Mesenchymal stem cell (in vitro differentiated cells and primary cell): ENCODE measurements at regions not wholly inside any gene's neighbourhood (a gene's known extent, or its start where the extent isn't known, plus 50 kb on each side); places are given as distances from the start of the nearest gene placed in this dataset.

Experiments used
- DNase-seq: peaks from one replicate; pipeline ENCODE4 v3.0.0-alpha.2; 2013
- H2AFZ ChIP-seq: one replicate; pipeline ENCODE4 v1.6.1; 2013; ENCODE audit warnings: low read depth, mild to moderate bottlenecking, control low read depth, inconsistent platforms, low read length, moderate library complexity
- H2AK5ac ChIP-seq: 2 replicates; pipeline ENCODE4 v1.6.1; 2013; ENCODE audit warnings: low read length, moderate library complexity, mild to moderate bottlenecking, inconsistent platforms; ENCODE audit not compliant: severe bottlenecking
- H2BK120ac ChIP-seq: one replicate; pipeline ENCODE4 v1.6.1; 2013; ENCODE audit warnings: low read depth, mild to moderate bottlenecking, inconsistent platforms, low read length, moderate library complexity
- H2BK12ac ChIP-seq, 2 experiments: one replicate each; pipeline ENCODE4 v1.6.1; 2013; ENCODE audit warnings: inconsistent platforms in 2 of 2, low read length in 2 of 2, mild to moderate bottlenecking in 2 of 2, moderate library complexity in 2 of 2, control low read depth in 1 of 2
- H2BK15ac ChIP-seq: one replicate; pipeline ENCODE4 v1.6.1; 2013; ENCODE audit warnings: mild to moderate bottlenecking, low read depth, inconsistent platforms; ENCODE audit not compliant: poor library complexity, severe bottlenecking
- H2BK5ac ChIP-seq: 2 replicates; pipeline ENCODE4 v1.6.1; 2013; ENCODE audit warnings: low read depth, mild to moderate bottlenecking, low read length, control low read depth, inconsistent platforms; ENCODE audit not compliant: poor library complexity, severe bottlenecking
- H3K14ac ChIP-seq, 2 experiments: one replicate each; pipeline ENCODE4 v1.6.1; 2013; ENCODE audit warnings: inconsistent platforms in 2 of 2, low read length in 2 of 2, control low read depth in 1 of 2, mild to moderate bottlenecking in 1 of 2, moderate library complexity in 1 of 2
- H3K18ac ChIP-seq, 2 experiments: one replicate each; pipeline ENCODE4 v1.6.1; 2013; ENCODE audit warnings: inconsistent platforms in 2 of 2, low read length in 2 of 2, control low read depth in 1 of 2, low read depth in 1 of 2, mild to moderate bottlenecking in 1 of 2
- H3K23ac ChIP-seq, 2 experiments: one replicate each; pipeline ENCODE4 v1.6.1; 2013; ENCODE audit warnings: inconsistent platforms in 2 of 2, low read length in 2 of 2, mild to moderate bottlenecking in 2 of 2, moderate library complexity in 2 of 2, control low read depth in 1 of 2
- H3K27ac ChIP-seq: 2 replicates; pipeline ENCODE4 v1.5.1; 2013; ENCODE audit warnings: mild to moderate bottlenecking, moderate library complexity, low read length, control low read depth, inconsistent platforms; ENCODE audit not compliant: poor library complexity, severe bottlenecking
- H3K27me3 ChIP-seq, 2 experiments: 2 replicates each; pipeline versions ENCODE4 v1.6.1 to v1.7.0; 2013; ENCODE audit warnings: low read length in 2 of 2, mild to moderate bottlenecking in 2 of 2, moderate library complexity in 2 of 2, control low read depth in 1 of 2, inconsistent platforms in 1 of 2; ENCODE audit not compliant: control insufficient read depth in 1 of 2, insufficient read depth in 1 of 2
- H3K36me3 ChIP-seq, 2 experiments: 2 replicates each; pipeline versions ENCODE4 v1.6.1 to v1.7.0; 2013; ENCODE audit warnings: low read length in 2 of 2, control low read depth in 1 of 2, inconsistent platforms in 1 of 2, low read depth in 1 of 2, mild to moderate bottlenecking in 1 of 2; ENCODE audit not compliant: insufficient read depth in 2 of 2, control insufficient read depth in 1 of 2
- H3K4ac ChIP-seq, 2 experiments: one replicate each; pipeline ENCODE4 v1.6.1; 2013; ENCODE audit warnings: inconsistent platforms in 2 of 2, low read length in 2 of 2, mild to moderate bottlenecking in 2 of 2, moderate library complexity in 2 of 2, control low read depth in 1 of 2, low read depth in 1 of 2
- H3K4me1 ChIP-seq: 2 replicates; pipeline ENCODE4 v1.6.1; 2013; ENCODE audit warnings: low read depth, low read length, control low read depth; ENCODE audit not compliant: control insufficient read depth, insufficient read depth
- H3K4me2 ChIP-seq: 2 replicates; pipeline ENCODE4 v1.6.1; 2013; ENCODE audit warnings: low read length, mild to moderate bottlenecking, inconsistent platforms; ENCODE audit not compliant: poor library complexity, severe bottlenecking
- H3K4me3 ChIP-seq, 2 experiments: 2 replicates each; pipeline versions ENCODE4 v1.5.1 to v1.7.0; 2013; ENCODE audit warnings: low read length in 2 of 2, mild to moderate bottlenecking in 2 of 2, control low read depth in 1 of 2, low read depth in 1 of 2; ENCODE audit not compliant: insufficient read depth in 1 of 2
- H3K79me1 ChIP-seq: replicated peaks from 2 replicates; pipeline ENCODE4 v1.6.1; 2013; ENCODE audit warnings: mild to moderate bottlenecking, control low read depth, low read length, inconsistent platforms; ENCODE audit not compliant: poor library complexity, severe bottlenecking
- H3K9ac ChIP-seq: 2 replicates; pipeline ENCODE4 v1.7.0; 2013; ENCODE audit warnings: mild to moderate bottlenecking, low read length, moderate library complexity
- H3K9me3 ChIP-seq: 2 replicates; pipeline ENCODE4 v1.7.0; 2013; ENCODE audit warnings: mild to moderate bottlenecking, low read length; ENCODE audit not compliant: control insufficient read depth
- H4K8ac ChIP-seq: one replicate; pipeline ENCODE4 v1.6.1; 2013; ENCODE audit warnings: inconsistent platforms, mild to moderate bottlenecking, low read length, moderate library complexity
- H4K91ac ChIP-seq: one replicate; pipeline ENCODE4 v1.6.1; 2013; ENCODE audit warnings: mild to moderate bottlenecking, low read length, inconsistent platforms
- WGBS: methylation state at CpG from one replicate; pipeline ENCODE4 v1.1.7; 2013; ENCODE audit warnings: mixed read lengths; 5-methylcytosine and 5-hydroxymethylcytosine counted together

GRCh38 chr12:59386236-59386635 is 209.6 kb upstream of the SLC16A7 start:
- Histone ChIP-seq H2BK5ac (no peak overlapping the region), H3K4me3 (no peak overlapping the region), H3K4me2 (no peak overlapping the region), H3K79me1 (no peaks in the 10 kb centered on the region), H2BK15ac (no peak overlapping the region), H4K8ac (no peak overlapping the region), H3K9me3 (no peaks in the 10 kb centered on the region), H3K27me3 (no peaks in the 10 kb centered on the region), H4K91ac (no peak overlapping the region), H2BK12ac (no peak overlapping the region), H3K18ac (no peak overlapping the region), H3K14ac (no peak overlapping the region), H3K23ac (no peak overlapping the region), H2BK120ac (no peak overlapping the region), H3K4me1 (no peaks in the 10 kb centered on the region), H2AK5ac (no peak overlapping the region), H3K27ac (no peak overlapping the region), H2AFZ (no peak overlapping the region), H3K36me3 (no peaks in the 10 kb centered on the region), H3K4ac (no peak overlapping the region), H3K9ac (no peak overlapping the region)
- no peak for DNase-seq
- no CpG with 5 or more reads among the region's 1 CpG for WGBS

- peak overlapping the region; percentile 61 for H3K9ac ChIP-seq
- no peak overlapping the region for H3K4me2 ChIP-seq
- H3K36me3 ChIP-seq: no peaks in the 10 kb centered on the region
- H3K14ac ChIP-seq: no peak overlapping the region
- H3K4me1 ChIP-seq: no peaks in the 10 kb centered on the region
- WGBS: no CpG with 5 or more reads among the region's 1 CpG
- H4K8ac ChIP-seq: no peak overlapping the region
- H2AFZ ChIP-seq: no peak overlapping the region
- no peaks in the 10 kb centered on the region for H3K79me1 ChIP-seq
- no peak overlapping the region for H2AK5ac ChIP-seq
- H3K27me3 ChIP-seq: no peaks in the 10 kb centered on the region
- no peak overlapping the region for H3K18ac ChIP-seq
- no peak overlapping the region for H4K91ac ChIP-seq
- H3K4me3 ChIP-seq: peak overlapping the region in 1 of 2 experiments; percentile 69
- H2BK120ac ChIP-seq: no peak overlapping the region
- H3K4ac ChIP-seq: no peak overlapping the region
- DNase-seq: peak; percentile 19
- H3K27ac ChIP-seq: no peak overlapping the region
- H2BK5ac ChIP-seq: no peak overlapping the region
- H3K9me3 ChIP-seq: no peaks in the 10 kb centered on the region
- H3K23ac ChIP-seq: no peak overlapping the region
- H2BK12ac ChIP-seq: no peak overlapping the region
- H2BK15ac ChIP-seq: no peak overlapping the region
Measured at GRCh38 chr12:59383079-59383822, 212.6 kb upstream of the SLC16A7 start.

DNA sequence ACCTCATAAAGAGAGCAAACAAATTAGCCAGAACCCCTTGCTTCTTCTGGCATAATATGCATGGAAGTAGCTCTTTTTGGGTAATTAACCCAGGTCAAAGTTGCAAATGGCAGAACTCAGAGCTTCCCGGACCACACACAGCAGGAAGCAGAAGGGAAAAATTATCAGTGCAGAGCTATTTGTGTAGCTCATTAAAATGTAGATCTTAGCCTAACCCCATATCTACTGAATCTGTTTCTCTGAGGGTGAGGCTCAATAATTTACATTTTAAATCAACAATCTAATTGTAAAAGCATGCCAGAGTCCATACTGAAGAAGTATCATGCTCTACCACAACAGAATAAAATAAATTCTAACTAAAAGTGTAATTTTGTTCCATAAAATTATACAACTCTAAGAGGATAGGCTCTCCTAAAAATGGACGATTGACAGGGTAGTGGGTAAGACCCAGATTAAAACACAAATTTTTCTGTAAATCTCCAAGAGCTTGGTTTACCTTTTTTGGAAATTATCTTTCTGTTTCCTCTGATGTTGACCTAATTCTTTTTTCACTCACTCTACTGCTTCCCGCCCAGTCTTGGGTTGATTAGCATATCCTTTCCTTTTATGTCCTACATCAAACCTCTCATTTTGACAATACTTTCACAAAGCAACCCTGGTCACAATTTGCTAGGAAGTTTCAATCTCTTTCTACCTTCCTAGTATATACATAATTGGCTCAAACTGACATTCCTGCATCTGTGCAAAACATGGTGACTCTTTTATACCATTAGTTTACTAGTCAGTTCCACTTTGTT is 213.3 kb upstream of the SLC16A7 start:
- Histone ChIP-seq H2BK15ac (no peak overlapping the region), H3K9ac (peak overlapping the region; percentile 61), H2AK5ac (no peak overlapping the region), H3K79me1 (no peaks in the 10 kb centered on the region), H2BK5ac (no peak overlapping the region), H3K36me3 (no peaks in the 10 kb centered on the region), H3K4me3 (peak overlapping the region in 1 of 2 experiments; percentile 69), H4K91ac (no peak overlapping the region), H3K18ac (no peak overlapping the region), H3K4me2 (no peak overlapping the region), H4K8ac (no peak overlapping the region), H2AFZ (no peak overlapping the region), H3K23ac (no peak overlapping the region), H3K4ac (no peak overlapping the region), H2BK120ac (no peak overlapping the region), H3K27ac (no peak overlapping the region), H3K4me1 (no peaks in the 10 kb centered on the region), H3K27me3 (no peaks in the 10 kb centered on the region), H2BK12ac (no peak overlapping the region), H3K14ac (no peak overlapping the region), H3K9me3 (no peaks in the 10 kb centered on the region)
- DNase-seq: no peak
- WGBS: 16% methylated on average over 2 of the region's 3 CpGs

GRCh38 chr12:59381106-59381505 is 214.7 kb upstream of the SLC16A7 start:
- no peaks in the 10 kb centered on the region for H3K36me3 ChIP-seq
- H4K8ac ChIP-seq: no peak overlapping the region
- no peak overlapping the region for H2BK5ac ChIP-seq
- no peak overlapping the region for H3K18ac ChIP-seq
- no peak overlapping the region for H3K4me2 ChIP-seq
- no peak overlapping the region for H2BK120ac ChIP-seq
- DNase-seq: no peak
- no peaks in the 10 kb centered on the region for H3K27me3 ChIP-seq
- H2BK12ac ChIP-seq: no peak overlapping the region
- H3K9me3 ChIP-seq: no peaks in the 10 kb centered on the region
- H3K4ac ChIP-seq: no peak overlapping the region
- no peak overlapping the region for H3K14ac ChIP-seq
- no peak overlapping the region for H3K27ac ChIP-seq
- no peaks in the 10 kb centered on the region for H3K4me1 ChIP-seq
- H2BK15ac ChIP-seq: no peak overlapping the region
- no peak overlapping the region for H2AFZ ChIP-seq
- H3K23ac ChIP-seq: no peak overlapping the region
- H3K79me1 ChIP-seq: no peaks in the 10 kb centered on the region
- H2AK5ac ChIP-seq: no peak overlapping the region
- H3K4me3 ChIP-seq: no peak overlapping the region
- H3K9ac ChIP-seq: no peak overlapping the region
- no peak overlapping the region for H4K91ac ChIP-seq
